SKM-1 treated with dmso at 0.1 percent for 144 hours (cell line): ENCODE measurements at regions not wholly inside any gene's neighbourhood (a gene's known extent, or its start where the extent isn't known, plus 50 kb on each side); places are given as distances from the start of the nearest gene placed in this dataset.
A peak's percentile ranks its signal among the peaks of the same experiment; 100 is the strongest.

Experiments
- DNase-seq: peaks from one replicate; lab custom pipeline; 2025; ENCODE audit not compliant: unreplicated experiment; lab: John Stamatoyannopoulos, UW

DNA sequence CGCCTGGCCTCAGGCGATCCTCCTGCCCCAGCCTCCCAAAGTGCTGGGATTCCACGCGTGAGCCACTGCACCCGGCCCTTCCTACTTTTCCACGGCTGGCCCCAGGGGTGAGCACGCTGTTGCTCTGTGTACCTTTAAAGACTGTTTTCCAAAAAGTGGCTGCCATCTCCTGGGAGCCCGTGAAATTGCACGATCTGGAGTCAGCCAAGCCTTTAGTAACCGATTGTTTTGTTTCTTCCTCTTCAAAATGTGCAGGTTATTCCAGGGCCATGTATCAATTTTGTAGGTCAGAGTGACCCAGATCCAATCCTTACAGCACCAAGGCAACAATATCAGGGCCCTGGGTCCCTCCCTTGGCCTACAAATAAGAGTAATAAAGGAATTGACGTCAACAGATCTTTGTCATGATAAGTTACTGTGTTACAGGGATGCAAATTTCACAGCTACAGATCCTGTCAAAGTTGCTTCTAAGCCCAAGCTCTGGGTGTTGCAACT lies 135.6 kb upstream of the ZNF236 start:
- DNase-seq: peak; percentile 68

DNA sequence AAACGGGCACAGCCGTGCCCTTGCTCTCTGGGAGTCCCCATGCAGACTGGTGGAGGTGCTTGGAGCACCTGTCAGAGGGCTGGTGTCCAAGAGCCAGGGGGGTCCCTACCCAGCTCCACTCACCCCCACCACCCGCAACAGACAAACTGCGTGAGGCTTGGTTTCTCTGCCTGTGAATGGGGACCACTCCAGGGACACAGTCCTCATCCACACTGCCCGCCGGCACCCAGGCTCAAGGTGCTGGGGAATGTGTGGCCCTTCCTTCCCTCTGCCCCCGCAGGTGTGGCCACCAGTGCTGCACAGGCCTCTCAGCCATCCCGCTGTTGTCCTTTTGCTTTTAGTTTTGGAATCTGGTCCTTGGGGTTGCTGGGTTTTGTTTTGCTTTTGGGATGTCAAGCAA lies 136.5 kb upstream of the ZNF236 start:
- no peak for DNase-seq

DNA sequence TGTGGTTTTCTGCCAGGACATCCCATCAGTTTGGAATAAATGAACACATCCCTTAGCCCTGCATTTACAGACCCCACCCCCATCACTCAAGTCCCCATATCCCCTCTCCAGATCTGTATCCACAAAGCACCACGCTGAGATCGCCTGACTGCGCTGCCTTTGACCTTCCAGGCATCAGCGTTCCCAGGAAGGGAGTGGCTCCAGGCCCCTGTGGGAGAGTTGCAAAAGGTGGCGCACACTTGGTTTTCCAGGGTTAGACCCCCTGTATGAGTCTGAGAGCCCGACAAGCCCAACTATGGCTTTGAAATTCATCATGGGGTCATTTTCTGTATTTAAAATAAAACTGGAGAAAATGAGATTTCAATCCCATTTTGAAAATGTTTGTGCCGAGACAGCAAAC lies 137.0 kb upstream of the ZNF236 start:
- DNase-seq: no peak

DNA sequence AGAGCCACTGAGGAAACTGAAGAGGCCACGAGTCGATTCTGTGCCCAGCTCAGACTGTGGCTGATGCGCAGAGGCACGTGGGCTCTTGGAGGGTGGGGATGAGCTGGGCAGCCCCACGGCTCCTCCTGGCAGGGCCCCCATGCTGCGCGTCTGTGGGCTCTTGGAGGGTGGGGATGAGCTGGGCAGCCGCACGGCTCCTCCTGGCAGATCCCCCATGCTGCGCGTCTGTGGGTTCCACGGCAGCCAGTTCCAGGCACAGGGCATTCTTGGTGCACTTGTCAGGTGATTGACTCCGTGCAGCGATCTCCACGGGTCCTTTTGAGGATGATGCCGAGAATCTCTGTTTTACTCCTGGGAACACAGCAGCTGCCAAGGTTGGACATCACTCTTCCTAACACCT lies 138.1 kb upstream of the ZNF236 start:
- DNase-seq: no peak

DNA sequence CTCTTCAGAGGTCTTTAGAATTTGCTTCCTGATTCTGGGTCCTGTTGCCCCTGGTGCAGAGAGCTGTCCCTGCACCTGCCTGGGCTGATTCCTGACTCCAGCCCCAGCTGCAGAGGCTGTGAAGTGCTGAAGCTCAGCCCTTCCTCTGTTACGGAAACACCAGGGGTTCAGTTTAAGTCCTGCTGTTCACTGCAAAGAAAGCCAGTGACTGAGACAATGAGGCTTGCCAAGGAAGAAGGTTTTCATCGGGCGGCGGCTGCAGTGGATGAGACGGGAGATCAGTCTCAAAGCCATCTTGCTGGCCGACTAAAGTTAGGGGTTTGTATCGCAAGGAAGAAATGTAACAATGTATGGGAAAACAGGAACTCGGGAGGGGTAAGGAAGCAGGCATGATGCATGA lies 142.4 kb upstream of the ZNF236 start:
- DNase-seq: no peak

DNA sequence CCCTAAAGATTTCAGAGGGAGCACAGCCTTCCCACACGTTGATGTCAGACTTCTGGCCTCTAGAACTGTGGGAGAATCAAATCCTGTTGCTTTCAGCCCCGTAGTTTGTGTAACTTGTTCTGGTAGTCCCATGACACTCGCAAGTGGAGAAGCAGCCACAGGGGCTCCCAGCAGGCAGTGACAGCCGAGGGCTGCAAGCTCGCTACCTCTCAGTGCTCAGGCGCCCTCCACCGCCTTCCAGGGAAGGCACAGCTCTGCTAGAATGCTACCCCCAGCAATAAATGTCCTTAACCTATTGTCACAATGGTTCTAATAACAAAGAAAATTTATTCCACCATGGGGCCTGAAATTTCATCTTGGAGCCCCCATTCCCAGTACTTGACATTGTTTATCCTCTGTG lies 143.1 kb upstream of the ZNF236 start:
- no peak for DNase-seq

DNA sequence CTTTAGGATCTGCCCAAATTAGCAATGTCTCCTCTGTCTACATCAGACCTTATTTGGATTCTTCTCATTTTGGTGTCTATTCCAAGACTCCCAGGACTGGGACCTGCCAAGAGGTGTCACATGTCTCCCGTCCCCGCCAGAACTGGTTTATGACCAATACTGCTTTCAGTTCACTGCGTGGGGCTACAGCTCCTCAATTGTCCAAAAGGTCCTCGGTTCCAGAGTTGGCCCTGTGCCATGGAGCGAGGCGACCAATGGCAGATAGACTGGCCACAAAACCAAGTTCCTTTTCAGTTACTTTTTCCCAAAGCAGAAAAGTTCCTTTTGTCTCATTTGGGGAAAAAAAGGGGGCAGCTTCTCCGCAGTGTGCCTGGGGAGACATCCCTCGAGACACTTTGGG lies 144.1 kb upstream of the ZNF236 start:
- DNase-seq: no peak

DNA sequence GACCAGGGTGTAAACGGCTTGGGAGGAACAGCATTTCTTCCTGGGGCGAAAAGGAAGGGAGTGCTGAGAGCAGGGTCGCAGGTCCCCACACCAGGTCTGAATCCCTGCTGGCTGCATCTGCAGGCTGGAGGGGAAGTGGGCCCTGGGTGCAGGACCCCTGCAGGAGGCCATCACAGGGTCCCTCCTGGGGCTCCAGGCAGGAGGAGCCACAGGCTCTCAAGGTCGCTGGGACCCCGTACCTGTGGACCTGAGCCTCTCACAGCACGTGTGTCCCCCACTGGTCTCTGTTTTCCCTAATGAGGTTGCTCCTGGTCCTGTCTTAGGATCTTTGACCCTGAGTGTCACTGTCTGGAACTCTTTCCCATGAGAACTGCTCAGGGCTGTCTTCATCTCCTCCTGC lies 147.8 kb upstream of the ZNF236 start:
- DNase-seq: no peak

DNA sequence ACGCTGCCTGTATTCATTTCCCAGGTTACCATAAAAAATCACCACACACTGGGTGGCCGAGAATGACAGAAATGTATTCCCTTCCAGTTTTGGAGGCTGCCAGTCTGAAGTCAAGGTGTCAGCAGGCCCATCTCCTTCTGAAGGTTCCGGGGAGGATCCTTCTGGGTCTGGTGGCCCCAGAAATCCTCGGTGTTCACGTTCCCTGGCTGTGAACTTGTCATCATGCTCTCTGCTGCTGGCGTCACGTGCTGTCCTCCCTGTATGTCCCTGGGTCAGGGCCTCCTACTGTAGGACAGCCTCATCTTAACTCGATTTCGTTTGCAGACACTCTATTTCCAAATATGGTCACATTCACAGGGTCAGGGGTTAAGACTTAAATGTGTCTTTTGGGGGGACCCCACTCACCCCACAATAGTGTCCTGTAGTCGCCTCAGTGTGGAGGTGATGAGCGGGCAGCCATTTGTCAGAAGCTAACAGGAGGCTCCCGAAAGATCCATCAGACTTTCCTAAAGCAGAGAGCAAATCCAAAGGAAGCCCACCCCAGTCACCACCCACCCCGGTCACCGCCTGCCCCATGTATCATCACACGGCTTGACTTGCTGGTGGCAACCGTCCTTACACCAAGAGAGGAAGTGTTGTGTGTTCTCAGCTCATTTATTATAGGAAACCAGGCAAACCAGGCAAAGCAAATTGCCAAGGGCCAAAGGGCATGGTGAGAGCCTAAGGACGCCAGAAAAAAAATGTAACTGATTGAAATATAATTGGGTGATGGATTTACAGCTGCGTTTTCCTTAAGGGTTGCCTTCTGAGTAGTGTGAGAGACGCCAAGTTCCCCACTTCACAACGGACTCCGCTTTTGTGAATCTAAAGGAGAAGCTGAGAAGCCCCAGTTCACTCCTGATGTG lies 148.8 kb upstream of the ZNF236 start:
- DNase-seq: no peak

DNA sequence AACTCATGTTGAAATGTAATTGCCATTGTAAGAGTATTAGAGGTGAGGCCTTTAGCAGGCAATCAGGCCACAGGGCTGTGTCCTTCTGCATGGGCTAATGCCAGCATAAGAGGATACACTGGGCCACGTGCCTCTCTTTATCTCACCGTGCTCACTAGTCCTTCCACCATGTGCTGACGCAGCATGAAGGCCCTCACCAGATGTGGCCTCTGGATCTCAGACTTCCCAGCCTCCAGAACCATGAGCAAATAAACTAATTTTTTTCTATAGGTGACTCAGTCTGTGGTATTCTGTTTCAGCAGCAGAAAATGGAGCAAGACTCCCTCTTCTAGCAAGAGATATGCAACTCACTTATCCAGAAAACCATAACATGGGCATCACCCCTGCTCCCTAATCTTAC lies 149.7 kb upstream of the ZNF236 start:
- no peak for DNase-seq

DNA sequence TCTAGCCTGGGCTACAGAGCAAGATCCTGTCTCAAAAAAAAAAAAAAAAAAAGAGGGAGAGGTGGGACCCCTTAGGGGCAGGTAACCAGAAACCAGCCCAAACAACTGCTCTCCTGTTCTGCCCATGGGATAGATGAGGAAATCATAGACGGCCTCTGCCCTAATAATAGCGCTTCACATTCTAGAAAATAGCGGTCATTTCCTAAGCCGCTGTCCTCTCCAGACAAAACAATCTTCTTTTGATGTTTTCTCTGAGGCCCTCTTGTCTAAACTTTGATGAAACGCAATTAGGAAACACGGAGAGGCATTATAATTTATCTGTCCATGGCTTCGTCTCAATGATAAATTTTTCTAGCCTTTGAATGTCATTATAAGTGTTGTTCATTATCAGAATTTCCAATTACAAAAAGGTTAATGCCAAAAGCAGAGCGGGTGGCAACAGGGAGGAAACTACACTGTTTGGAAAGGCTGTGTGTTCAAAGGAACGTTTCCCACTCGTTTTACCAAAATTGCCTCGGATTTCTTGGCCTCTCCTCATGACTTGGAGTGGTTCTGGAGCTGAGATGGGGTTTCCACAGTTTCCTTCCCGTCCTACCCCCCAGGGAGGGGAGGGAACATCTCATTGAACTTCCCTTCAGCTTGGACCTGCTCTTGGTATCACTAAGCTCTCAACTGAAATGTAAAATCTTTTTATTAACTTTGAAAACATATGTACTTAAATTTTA lies 151.6 kb upstream of the ZNF236 start:
- DNase-seq: no peak

DNA sequence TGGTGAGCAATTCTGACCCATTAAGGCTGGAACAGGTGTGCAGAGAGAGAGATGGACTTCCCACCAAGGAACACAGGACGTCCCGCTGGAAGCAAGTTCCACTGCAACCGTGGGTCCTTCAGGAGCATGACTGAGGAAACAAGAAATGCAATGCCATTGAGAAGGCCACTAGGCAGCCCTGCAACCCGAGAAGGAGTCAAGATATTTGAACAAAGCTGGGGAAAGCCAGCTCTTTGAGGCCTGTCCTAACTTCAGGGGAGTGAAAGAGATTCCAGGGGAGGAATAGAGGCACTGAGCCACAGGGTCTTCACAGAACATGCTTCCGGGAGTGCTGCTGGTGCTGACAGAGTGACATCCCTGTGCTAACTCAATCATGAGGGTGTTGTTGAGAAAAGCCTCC lies 153.8 kb upstream of the ZNF236 start:
- DNase-seq: no peak

DNA sequence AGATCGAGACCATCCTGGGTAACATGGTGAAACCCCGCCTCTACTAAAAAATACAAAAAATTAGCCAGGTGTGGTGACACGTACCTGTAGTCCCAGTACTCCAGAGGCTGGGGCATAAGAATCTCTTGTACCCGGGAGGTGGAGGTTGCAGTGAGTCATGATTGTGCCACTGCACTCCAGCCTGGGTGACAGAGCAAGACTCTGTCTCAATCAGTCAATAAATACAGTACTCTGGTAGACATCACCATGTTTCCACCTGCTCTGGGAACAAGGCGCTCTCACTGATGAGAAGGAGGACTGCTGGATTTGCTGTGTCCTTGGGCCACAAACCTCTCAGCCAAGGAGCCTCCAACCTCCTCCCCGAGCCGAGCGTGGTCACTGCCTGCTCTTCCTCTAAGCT lies 154.2 kb upstream of the ZNF236 start:
- no peak for DNase-seq

DNA sequence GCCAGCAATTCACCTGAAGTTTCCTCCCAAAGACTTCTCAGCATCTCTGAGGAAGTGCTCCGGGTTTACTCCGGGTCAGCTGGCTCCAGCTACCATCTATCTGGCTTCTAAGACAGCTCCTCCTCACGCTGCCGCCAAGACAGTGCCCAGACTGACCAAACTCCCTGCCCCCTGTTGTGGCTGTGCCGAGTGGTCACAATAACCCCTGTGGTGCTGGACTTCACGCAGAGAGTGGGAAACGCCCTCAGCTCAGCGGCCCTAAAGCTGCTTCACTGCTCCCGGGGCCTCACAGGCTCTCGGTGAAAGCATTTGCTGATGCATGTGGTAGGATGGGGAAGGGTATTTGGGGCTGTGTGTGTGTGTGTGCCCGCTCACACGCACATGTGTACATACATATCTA lies 154.8 kb upstream of the ZNF236 start:
- no peak for DNase-seq

DNA sequence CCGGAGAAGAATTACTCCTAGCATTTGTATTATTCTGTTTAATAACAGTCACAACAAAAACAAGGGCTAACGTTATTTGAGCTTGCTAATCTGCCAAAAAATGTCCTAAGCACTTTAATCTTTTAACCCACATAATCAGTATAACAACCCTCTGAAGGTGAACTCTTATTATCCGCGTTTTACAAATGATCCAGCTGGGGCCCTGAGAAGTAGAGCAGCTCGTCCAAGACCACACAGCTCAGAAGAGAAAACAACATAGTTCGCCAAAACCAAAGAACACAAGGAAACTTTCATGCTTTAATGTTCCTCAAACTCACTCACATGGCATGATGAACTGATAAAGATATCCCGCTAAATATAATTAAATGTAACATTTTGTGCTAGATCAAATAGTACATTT lies 159.7 kb upstream of the ZNF236 start:
- no peak for DNase-seq

DNA sequence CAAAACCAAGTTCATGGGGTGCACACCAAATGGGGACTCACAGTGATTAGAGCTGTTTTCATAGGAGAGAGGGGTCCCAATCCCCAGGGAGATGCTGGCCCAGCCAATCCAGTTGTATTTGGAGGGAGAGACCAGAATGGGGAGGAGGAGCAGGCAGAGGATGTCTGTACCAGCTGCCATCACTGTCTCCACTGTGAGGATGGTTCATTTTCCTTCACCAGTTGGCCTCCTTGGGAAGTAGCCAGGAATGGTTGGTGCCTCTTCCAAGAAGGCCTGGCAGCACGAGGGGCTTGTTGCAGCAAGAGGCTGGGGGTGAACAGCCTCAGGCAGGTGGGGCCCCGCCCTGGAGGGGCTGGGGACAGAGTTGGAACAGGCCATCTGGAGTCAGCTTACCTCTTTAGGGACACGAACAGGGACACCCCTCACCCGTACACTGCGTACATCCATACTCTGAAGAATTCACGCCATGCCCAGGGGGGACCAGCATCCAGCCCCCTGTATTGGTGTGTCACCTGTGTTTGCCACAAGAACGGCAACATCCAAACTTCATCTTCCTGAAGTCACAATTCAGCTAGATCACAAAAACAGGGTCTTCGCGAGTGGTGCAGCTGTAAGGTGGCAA lies 161.7 kb upstream of the ZNF236 start:
- no peak for DNase-seq

DNA sequence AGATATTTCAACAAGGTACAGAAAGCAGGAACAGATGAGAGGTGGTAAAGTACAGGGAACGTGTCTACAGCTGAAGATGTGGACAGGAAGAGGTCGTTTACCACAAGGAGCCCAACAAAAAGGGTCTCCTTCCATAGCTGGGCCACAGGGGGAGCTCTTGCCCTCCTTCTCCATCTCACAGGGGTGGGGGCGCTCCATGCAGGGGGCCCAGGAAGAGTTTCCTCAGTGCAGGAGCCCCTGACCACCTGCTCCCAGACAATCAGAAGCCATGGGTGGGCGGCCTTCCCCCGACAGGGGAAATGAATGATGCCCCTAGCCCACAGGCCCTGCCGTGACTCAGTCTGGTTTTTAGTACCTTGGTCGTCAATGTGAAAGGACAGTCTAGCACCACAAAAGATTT lies 163.6 kb upstream of the ZNF516 start:
- peak; percentile 58 for DNase-seq

DNA sequence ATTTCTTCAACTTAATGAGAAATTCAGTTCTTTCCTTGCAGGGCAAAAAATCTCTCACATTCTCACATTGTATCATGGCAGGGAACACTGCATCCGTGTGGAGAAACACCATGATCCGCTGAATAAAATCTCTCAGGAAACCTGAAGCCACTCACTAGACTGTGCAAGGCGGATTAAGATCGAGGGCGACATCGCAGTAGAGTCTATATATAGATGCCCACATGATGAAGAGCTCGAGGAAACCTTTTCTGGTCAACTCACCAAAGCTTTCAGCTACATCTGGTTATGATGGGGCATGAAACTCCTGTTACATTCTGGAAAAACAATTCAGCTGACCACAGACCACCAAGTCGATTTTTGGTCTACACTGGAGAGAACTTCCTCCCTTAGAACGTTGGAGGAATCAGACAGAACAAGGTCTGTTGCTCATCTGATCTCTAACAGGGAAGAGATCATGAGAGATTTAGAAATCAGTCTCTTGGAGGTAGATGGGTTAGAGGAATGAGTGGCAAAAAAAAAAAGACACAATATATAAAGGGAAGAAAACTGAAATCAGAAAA lies 162.9 kb upstream of the ZNF516 start:
- no peak for DNase-seq

DNA sequence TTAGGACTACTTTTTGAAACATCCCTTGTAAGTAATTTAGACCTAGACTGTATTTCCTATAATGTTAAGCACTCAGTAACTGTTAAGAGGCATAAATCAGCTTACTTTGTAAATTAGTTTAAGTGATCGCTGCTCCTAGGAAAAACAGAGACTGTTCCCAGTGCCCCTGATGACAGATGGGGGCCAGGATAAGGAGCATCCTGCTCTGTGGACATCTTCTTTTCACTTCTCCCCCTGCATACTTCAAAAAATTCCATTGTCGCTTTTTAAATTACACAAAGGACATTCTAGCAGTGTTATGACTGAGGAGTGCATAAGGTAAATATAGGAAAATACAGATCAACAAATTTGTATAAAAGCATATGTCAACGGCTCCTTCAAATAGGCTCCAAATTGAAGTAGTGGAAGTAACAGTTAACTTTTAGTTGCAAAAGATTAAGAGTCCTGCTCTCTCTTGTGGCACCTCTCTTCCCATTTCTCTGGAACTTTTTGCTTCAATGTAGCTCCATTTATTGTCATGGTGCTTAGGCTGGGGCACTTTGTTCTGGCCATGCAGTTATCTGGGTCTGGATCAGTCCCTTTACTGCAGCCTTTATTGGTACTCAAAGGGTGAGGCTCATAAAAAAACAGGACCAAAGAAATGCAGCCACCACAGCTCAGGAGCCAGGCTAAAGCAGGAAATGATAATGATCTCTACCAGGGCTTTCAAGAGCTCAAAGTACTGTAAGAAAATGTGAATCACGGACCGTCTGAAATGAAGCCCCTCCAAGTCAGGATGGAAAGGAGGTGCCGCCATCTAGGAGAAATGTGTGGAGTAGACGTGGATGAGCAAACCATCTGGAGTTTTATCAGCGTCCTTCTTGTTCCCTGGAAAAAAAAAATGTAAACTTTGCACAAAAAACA lies 162.1 kb upstream of the ZNF516 start:
- DNase-seq: no peak

DNA sequence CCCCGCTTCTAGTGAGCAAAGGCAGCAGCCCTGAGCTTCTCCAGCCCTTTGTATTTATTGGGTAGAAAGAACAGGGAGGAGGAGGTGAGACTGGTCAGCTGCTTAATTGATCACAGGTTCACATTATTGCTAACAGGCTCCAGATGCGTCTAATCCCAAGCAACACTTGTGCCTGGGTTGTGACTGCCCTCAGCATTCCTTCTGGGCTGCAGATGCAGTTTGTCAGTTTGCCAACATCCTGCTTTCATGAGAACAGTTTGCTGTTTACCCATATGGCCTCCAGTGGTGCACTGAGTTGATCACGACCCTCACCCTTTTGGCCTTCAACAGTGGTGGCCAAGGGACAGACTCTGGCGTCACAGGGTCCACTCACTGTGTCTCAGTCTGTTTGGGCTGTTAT lies 159.5 kb upstream of the ZNF516 start:
- no peak for DNase-seq

DNA sequence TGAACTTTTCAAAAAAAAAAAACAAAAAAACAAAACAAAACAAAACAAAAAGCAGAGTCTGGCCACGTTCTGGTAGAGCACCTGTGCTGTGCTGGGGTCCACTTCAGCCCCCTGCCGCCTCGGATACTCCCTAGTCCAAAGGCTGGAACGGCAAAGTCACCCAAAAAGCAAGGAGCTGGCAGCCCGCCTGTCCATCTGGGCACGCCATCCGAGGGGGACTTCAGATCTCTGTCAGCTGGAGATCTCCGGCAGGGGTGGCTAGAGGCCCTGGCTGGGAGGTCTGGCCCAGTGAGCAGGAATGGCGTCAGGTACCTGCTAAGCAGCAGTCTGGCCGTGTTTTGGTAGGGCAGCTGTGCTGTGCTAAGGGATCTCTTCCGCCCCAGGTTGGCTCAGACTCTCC lies 152.3 kb upstream of the ZNF516 start:
- no peak for DNase-seq
